Stimulated activated CD4-positive, alpha-beta T cell treated with anti-CD3 and anti-CD28 coated beads, Interleukin-2, amount 100 ng/mL, for 48 hours (primary cell): ENCODE measurements at regions not wholly inside any gene's neighbourhood (a gene's known extent, or its start where the extent isn't known, plus 50 kb on each side); places are given as distances from the start of the nearest gene placed in this dataset.
A peak's percentile ranks its signal among the peaks of the same experiment; 100 is the strongest.
"Not testable (repeated sequence)": the region's sequence is repeated elsewhere in the genome, so short reads cannot be mapped to it uniquely, and the experiment has no call there.

ENCODE experiments used
- DNase-seq, 2 donors: peaks; one replicate each; pipeline ENCODE4 v3.0.0-alpha.2; 2020

DNA sequence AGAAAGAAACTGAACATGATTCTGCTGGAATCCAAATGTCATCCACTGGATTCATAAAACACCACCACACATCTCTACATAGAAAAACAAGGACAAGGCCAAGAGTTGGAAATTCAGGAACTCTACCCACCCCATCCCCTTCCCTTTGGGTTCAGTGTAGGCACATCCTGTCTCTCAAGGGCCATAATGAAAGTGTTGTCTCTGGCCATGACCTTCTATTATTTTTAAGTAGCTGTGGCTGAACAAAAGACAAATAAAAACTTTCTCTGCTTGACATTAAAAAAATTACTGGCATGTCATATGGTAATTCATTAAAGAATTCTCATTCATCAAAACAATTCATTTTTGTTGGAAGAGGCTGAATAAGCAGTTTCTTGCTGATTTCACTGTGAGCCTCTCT, 54.9 kb upstream of the ZBTB18 start:
- no peak for DNase-seq

DNA sequence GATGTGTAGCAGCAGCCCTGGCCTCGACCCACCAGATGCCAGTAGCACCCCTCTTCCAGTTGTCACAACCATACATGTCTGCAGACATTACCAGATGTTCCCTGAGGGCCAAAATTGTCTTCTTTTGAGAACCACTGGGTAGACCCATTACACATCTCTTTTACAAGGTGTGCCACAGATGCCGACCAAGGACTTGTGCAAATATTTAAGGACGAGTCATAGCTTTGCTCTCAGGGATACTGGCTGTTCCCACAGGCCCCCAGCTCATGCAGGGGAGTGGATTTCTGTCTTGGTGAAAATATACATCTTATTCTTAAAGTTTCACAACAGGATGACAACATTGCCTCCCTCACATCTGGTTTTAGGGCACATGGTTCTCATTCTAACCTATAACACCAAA, 59.4 kb upstream of the ZBTB18 start:
- DNase-seq, result no peak

GRCh38 chr1:243984788-243985187, 66.3 kb upstream of the ZBTB18 start:
- DNase-seq, result no peak

DNA sequence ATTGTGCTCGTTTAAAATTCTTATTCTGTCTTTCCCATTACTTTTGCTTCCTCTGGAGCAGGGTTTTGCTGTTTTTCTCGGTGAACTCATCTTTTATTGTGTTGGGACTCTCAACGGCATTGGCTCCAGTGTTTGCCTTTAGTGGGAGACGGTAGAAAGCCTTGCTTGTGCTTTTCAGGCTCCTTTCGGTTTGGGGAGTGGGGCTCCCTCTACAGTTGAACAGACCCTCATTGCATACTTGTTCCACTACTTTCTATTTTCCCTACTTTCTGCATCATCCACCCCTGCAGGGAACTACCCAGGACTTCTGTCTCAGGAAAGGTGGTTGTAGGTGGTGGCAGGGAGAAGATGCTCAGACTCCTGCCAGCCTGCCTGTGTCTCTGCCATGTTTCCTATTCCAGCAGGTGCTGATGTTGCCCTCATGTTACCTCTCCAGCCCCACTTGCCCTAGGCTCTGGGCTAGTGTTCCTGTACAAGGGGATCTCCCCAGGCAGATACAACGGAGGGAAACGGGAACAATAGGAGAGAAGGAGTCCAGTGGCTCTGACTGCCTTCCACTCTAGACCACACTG, 68.5 kb upstream of the ZBTB18 start:
- DNase-seq, result no peak

GRCh38 chr1:243980471-243980870, 70.6 kb upstream of the ZBTB18 start:
- DNase-seq, result no peak

GRCh38 chr1:243980071-243980470, 71.0 kb upstream of the ZBTB18 start:
- no peak for DNase-seq

GRCh38 chr1:243979396-243979795, 71.7 kb upstream of the ZBTB18 start:
- DNase-seq, result no peak

DNA sequence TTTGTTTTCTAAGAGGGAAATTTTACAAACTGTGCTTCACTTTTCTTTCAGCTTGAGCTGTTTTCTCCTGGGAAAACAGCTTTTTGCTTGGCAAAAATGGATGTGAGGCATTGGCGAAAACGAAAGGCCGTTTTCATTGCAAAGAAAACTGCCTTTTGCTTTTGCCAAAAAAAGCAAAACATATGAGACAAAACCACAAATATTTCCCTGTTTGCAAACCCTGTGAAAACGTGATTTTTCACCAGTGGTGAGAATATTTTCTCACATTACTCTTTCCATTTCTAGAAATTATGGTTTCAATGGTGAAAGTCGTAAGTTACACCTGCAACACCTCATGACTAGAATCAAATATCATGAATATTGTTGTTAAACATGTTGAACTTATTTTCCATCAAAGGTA, 74.0 kb upstream of the ZBTB18 start:
- DNase-seq, result no peak

DNA sequence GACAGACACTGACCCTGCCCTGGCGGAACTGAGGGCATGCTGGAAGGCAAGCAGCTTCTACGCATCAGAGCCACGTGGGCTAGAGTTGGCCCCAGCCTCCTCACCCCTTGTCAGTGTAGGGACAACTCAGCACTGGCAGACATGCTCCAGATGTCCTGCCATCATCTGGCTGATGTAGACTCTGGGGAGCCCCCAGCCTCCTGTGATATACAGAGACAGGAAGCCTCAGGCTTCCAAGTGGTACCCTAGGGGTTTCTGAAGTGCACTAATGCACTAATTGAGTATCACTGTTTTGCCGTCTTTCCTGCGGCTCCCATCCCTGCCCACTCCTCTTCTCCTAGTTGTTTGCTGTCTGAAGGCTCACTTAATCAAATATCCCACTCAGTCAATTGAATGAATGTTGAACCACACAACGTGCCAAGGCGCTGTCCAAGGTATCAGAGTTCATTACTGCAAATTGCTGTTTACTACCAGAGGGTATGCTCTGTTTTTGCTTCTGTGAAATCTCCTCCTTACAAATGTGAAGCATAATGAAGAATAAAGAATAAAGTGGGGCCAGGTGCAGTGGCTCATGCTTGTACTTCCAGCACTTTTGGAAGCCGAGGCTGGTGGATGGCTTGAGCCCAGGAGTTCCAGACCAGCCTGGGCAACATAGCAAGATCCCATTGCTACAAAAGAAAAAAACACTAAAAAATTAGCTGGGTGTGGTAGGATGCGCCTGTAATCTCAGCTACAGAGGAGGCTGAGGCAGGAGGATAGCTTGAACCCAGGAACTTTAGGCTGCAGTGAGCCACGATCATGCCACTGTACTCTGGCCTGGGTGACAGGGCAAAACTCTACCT, 76.4 kb upstream of the ZBTB18 start:
- no peak for DNase-seq

GRCh38 chr1:243973169-243973568, 77.9 kb upstream of the ZBTB18 start:
- no peak for DNase-seq

GRCh38 chr1:243970077-243970476, 81.0 kb upstream of the ZBTB18 start:
- no peak for DNase-seq

DNA sequence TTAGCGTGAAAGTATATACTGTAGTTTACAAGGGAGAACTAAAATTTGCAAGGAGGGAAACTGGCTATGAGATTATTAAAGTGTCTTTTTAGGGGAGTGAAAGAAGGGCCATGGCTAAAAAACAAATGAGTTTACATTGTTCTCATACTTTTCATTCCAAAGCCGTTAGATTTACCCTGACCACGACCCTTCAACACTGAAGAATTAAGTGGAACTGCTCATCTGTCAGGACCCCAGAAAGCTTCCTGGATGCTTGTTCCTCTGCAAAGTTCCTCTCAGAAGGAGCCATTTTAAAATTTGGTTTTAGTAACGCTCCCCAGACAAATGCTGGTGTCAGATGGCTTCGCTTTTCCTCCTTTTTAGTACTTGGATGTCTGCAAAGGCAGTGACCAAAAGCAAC, 82.7 kb upstream of the ZBTB18 start:
- no peak for DNase-seq

DNA sequence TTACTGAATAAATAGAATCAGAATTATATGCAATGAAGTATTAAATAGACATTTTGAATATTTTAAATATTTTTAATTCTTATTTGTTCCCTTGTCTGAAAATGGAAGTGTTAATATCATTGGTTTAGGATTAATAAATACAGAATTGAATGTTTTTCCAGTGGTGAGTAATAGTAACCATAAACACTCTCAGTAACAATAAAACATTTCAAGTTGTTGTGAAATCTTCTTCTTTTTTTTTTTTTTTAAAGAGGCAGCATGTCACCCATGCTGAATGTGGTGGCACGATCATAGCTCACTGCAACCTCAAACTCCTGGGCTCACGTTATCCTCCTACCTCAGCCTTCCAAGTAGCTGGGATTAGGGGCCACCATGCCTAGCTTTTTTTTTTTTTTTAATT, 86.2 kb upstream of the ZBTB18 start:
- DNase-seq, result no peak

GRCh38 chr1:243963571-243963970, 87.5 kb upstream of the ZBTB18 start:
- DNase-seq, result no peak

- no peak for DNase-seq
Observed at GRCh38 chr1:243962541-243962940, 88.5 kb upstream of the ZBTB18 start.

- no peak for DNase-seq
Observed at GRCh38 chr1:243959998-243960397, 91.1 kb upstream of the ZBTB18 start.

GRCh38 chr1:243957141-243957540, 93.9 kb upstream of the ZBTB18 start:
- DNase-seq, result no peak

DNA sequence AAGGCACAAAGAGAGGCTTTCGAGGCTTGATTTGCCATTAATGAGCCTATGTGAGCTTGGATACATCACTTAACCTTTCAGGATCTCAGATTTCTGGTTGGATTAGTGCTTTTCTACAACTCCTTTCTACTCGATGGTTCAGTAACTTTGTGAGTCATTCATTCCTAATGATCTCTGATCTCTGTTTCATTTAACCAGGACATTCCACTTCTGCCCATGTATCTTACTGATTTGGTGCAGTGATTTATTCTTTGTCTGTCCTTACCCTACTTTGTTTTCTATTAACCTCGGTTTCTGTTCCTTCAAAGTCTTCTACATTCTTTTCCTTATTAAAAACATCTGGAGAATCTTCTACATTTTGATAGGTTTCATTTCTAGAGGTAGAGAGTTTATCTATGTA, 94.6 kb upstream of the ZBTB18 start:
- DNase-seq, result no peak

DNA sequence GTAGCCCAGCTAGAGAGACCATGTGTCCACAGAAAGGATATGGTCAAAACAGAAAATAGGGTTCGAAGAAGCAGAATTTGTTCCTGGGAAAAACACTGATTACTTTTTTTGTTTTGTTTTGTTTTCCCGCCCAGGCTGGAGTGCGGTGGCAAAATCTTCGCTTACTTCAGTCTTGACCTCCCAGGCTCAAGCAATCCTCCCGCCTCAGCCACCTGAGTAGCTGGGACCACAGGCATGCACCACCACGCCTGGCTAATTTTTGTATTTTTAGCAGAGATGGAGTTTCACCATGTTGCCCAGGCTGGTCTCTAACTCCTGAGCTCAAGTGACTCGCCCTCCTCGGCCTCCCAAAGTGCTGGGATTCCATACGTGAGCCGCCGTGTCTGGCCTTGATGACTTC, 99.9 kb upstream of the ZBTB18 start:
- not testable (repeated sequence) for DNase-seq

- DNase-seq, result no peak
Observed at GRCh38 chr1:243950166-243950565, 100.1 kb upstream of the AKT3 start.

DNA sequence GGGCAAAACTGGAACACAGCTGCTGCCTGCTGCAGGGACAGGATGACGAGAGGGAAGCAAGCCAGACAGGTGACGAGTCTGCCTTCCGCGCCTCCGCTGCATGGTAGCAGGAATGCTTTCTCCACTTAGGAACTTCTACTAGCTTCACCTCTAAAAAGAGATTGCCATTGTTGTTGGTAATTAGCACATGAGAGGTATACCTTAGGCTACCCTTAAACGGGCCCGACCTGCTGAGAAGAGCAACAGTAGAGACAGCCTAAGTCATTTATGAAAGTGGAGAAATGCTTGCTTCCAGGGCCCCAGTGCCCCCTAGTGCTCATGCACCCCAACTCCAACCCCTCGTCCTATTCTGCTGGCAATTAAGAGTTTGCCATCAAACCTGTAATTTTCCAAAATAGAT, 96.9 kb upstream of the AKT3 start:
- DNase-seq, result peak in 1 of 2 donors; percentile 14

DNA sequence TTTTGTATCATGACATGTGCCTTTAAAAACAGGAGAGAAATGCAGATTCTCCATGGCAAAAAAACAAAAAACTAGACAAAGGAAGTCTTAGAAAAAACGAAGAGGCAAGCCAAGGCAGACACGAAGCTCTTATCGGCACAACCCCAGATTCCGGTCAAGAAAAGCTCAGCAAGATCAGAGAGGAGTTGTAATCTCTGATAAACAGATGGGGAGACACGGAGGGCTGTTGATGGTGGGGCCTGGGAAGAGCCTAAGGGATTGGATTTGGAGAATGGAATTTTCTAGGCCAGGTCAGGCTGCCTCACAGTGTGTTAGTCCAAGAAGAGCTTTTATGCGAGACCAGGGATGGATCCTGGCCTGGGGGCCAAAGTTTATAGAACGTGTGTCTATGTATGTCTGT, 96.2 kb upstream of the AKT3 start:
- DNase-seq, result no peak

DNA sequence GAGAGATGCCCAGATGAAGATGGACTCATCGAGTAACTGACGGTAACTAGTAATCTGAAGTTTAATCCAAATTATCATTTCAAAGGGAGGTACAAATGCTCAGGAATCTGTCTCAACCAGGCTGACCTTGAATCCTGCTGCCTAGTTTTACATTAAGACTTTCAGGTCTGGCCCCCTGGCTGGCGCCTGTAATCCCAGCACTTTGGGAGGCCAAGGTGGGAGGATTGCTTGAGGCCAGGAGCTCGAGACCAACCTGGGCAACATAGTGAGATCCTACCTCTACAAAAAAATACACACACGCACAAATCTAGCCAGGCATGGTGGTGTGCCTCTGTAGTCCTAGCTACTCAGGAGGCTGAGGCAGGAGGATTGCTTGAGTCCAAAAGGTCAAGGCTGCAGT, 95.7 kb upstream of the AKT3 start:
- no peak for DNase-seq

DNA sequence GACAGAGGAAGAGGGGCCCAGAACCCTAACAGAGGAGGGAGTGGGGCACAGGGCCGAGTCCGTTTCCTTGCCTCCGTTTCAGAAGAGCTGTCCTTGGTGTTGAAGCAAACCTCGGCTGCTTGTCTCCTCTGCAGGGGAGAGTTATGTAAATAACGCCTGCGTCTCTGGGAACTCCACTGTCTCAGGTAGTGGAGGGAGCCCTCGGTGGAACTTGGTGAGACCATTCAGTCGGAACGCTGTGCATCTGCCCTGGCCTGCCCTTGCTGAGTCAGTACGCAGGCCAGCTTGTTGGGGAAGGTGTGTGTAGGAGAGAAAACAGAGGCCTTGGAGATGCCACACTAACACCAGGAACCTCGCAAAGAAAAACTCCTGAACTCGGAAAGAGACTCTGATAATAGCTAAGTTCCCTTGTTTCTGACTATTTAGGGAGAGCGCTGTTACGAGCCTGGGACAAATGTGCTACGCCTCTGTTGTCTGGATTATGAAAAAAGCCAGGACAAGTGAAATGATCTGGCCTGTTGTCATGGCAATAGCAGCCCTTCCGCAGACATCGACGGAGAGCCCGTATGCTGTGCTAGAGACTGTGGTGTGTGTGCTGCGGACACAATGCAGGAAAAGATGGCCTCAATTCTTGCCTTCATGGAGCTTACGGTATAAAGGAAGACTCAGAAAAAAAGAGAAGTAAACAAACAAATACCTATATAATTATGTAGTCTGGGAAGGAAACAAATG, 94.6 kb upstream of the AKT3 start:
- DNase-seq, result no peak
